Activated CD4-positive, alpha-beta T cell treated with anti-CD3 and anti-CD28 coated beads, Interleukin-2, amount 50 U/mL, for 16 hours (primary cell): ENCODE measurements at regions not wholly inside any gene's neighbourhood (a gene's known extent, or its start where the extent isn't known, plus 50 kb on each side); places are given as distances from the start of the nearest gene placed in this dataset.
"Not testable (repeated sequence)": the region's sequence is repeated elsewhere in the genome, so short reads cannot be mapped to it uniquely, and the experiment has no call there.

Experiments used
- DNase-seq: peaks from one replicate; pipeline ENCODE4 v3.0.0-alpha.2; 2020

- DNase-seq, result no peak
Measured at GRCh38 chr11:119586181-119586580, 142.8 kb downstream of the NECTIN1 start.

GRCh38 chr11:119585043-119585781 is 143.8 kb downstream of the NECTIN1 start:
- no peak for DNase-seq

- no peak for DNase-seq
Measured at GRCh38 chr11:119584193-119585042, 144.6 kb downstream of the NECTIN1 start.

- DNase-seq, result no peak
Measured at GRCh38 chr11:119583585-119583984, 145.4 kb downstream of the NECTIN1 start.

- DNase-seq, result not testable (repeated sequence)
Measured at GRCh38 chr11:119581396-119581795, 147.6 kb downstream of the NECTIN1 start.

- DNase-seq, result no peak
Measured at GRCh38 chr11:119580751-119581150, 148.2 kb downstream of the NECTIN1 start.

GRCh38 chr11:119580081-119580480 is 148.9 kb downstream of the NECTIN1 start:
- DNase-seq, result no peak

- no peak for DNase-seq
Measured at GRCh38 chr11:119578521-119579191, 150.3 kb downstream of the NECTIN1 start.

- DNase-seq, result no peak
Measured at GRCh38 chr11:119573858-119574257, 150.9 kb upstream of the THY1 start.

GRCh38 chr11:119572481-119573424 is 149.8 kb upstream of the THY1 start:
- DNase-seq, result no peak

- DNase-seq, result no peak
Measured at GRCh38 chr11:119571311-119571710, 148.3 kb upstream of the THY1 start.

- DNase-seq, result no peak
Measured at GRCh38 chr11:119567688-119568582, 145.0 kb upstream of the THY1 start.

- no peak for DNase-seq
Measured at GRCh38 chr11:119566319-119566718, 143.3 kb upstream of the THY1 start.

GRCh38 chr11:119565693-119566092 is 142.7 kb upstream of the THY1 start:
- not testable (repeated sequence) for DNase-seq

GRCh38 chr11:119560961-119561360 is 138.0 kb upstream of the THY1 start:
- no peak for DNase-seq

GRCh38 chr11:119560291-119560690 is 137.3 kb upstream of the THY1 start:
- DNase-seq, result no peak

- no peak for DNase-seq
Measured at GRCh38 chr11:119552106-119552485, 129.1 kb upstream of the THY1 start.

GRCh38 chr11:119551420-119552105 is 128.6 kb upstream of the THY1 start:
- no peak for DNase-seq

GRCh38 chr11:119550053-119550752 is 127.2 kb upstream of the THY1 start:
- no peak for DNase-seq

- DNase-seq, result no peak
Measured at GRCh38 chr11:119547511-119547910, 124.5 kb upstream of the THY1 start.
